GM19324 (cell line): ENCODE measurements at regions not wholly inside any gene's neighbourhood (a gene's known extent, or its start where the extent isn't known, plus 50 kb on each side); places are given as distances from the start of the nearest gene placed in this dataset.

ENCODE experiments used
- ATAC-seq: cut with Tn5 transposase; IDR thresholded peaks from one replicate; pipeline ENCODE4 v1.9.1; 2021; ENCODE audit warnings: mild to moderate bottlenecking, moderate library complexity; ENCODE audit not compliant: unreplicated experiment, low FRiP score

- no peak for ATAC-seq
These were observed 101.8 kb downstream of the CAND1 start for GRCh38 chr12:67370979-67371378.

GRCh38 chr12:67377021-67377420, 107.9 kb downstream of the CAND1 start:
- ATAC-seq = no peak

- no peak for ATAC-seq
These were observed 108.4 kb downstream of the CAND1 start for GRCh38 chr12:67377541-67377940.

- ATAC-seq = no peak
These were observed 113.2 kb downstream of the CAND1 start for GRCh38 chr12:67382241-67382871.

GRCh38 chr12:67386869-67387565, 117.9 kb downstream of the CAND1 start:
- no peak for ATAC-seq

- no peak for ATAC-seq
These were observed 119.4 kb downstream of the CAND1 start for GRCh38 chr12:67388331-67389138.

- ATAC-seq = no peak
These were observed 121.1 kb downstream of the CAND1 start for GRCh38 chr12:67390273-67390672.

- no peak for ATAC-seq
These were observed 121.9 kb downstream of the CAND1 start for GRCh38 chr12:67391034-67391433.

GRCh38 chr12:67391656-67392055, 122.5 kb downstream of the CAND1 start:
- ATAC-seq = no peak

GRCh38 chr12:67394550-67394949, 125.4 kb downstream of the CAND1 start:
- no peak for ATAC-seq

- no peak for ATAC-seq
These were observed 131.6 kb downstream of the CAND1 start for GRCh38 chr12:67400742-67401141.

GRCh38 chr12:67410246-67410645, 141.1 kb downstream of the CAND1 start:
- no peak for ATAC-seq

GRCh38 chr12:67410667-67411067, 141.5 kb downstream of the CAND1 start:
- no peak for ATAC-seq

- ATAC-seq = no peak
These were observed 142.4 kb downstream of the CAND1 start for GRCh38 chr12:67411562-67411961.

- no peak for ATAC-seq
These were observed 144.4 kb downstream of the CAND1 start for GRCh38 chr12:67413577-67413976.

GRCh38 chr12:67414011-67414715, 145.0 kb downstream of the CAND1 start:
- no peak for ATAC-seq

GRCh38 chr12:67415473-67415872, 146.3 kb downstream of the CAND1 start:
- ATAC-seq = no peak

GRCh38 chr12:67419810-67420209, 150.7 kb downstream of the CAND1 start:
- ATAC-seq = no peak

- no peak for ATAC-seq
These were observed 151.3 kb downstream of the CAND1 start for GRCh38 chr12:67420506-67420905.

- ATAC-seq = no peak
These were observed 152.9 kb downstream of the CAND1 start for GRCh38 chr12:67422081-67422480.

- no peak for ATAC-seq
These were observed 155.6 kb downstream of the CAND1 start for GRCh38 chr12:67424784-67425183.
